ENCODE measurements at regions not wholly inside any gene's neighbourhood (a gene's known extent, or its start where the extent isn't known, plus 50 kb on each side); places are given as distances from the start of the nearest gene placed in this dataset.

GRCh38 chr13:99911965-99912566 is 59.5 kb downstream of the ZIC5 start:
- no peak overlapping the region for H3K4me3 ChIP-seq (ENCODE audit: low read depth in 1 of 2, low read length in 2 of 2)
- no peak overlapping the region for H3K27ac ChIP-seq (ENCODE audit: low read length)
- H3K4me1 ChIP-seq (ENCODE audit: insufficient read depth, low read length) = no peaks in the 10 kb centered on the region
- H4K20me1 ChIP-seq (ENCODE audit: insufficient read depth, low read length) = no peaks in the 10 kb centered on the region
- H3K4me2 ChIP-seq (ENCODE audit: insufficient read depth, low read length) = no peak overlapping the region
- ATAC-seq (ENCODE audit: insufficient read depth, low read depth) (no peak), DNase-seq (no peak)
- no peaks in the 10 kb centered on the region for H3K79me2 ChIP-seq (ENCODE audit: insufficient read depth, low read length)
- no peak overlapping the region for H2AFZ ChIP-seq (ENCODE audit: low read depth, low read length)
- no peaks in the 10 kb centered on the region for H3K9me3 ChIP-seq (ENCODE audit: insufficient read depth, low read length, severe bottlenecking)
- no peak for TF ChIP-seq CTCF (IDR thresholded peaks at IDR 0.05; ENCODE audit: borderline replicate concordance, extremely low read depth, low read length, poor library complexity, severe bottlenecking)
- no peak for TF ChIP-seq EZH2 (IDR thresholded peaks at IDR 0.05; ENCODE audit: borderline replicate concordance, low read depth, low read length, severe bottlenecking)
- no peaks in the 10 kb centered on the region for H3K36me3 ChIP-seq (ENCODE audit: insufficient read depth, low read length)
- no peak overlapping the region for H3K9ac ChIP-seq (ENCODE audit: low read depth, low read length)
- no peaks in the 10 kb centered on the region for H3K27me3 ChIP-seq (ENCODE audit: insufficient read depth, low read length, poor library complexity)

DNA sequence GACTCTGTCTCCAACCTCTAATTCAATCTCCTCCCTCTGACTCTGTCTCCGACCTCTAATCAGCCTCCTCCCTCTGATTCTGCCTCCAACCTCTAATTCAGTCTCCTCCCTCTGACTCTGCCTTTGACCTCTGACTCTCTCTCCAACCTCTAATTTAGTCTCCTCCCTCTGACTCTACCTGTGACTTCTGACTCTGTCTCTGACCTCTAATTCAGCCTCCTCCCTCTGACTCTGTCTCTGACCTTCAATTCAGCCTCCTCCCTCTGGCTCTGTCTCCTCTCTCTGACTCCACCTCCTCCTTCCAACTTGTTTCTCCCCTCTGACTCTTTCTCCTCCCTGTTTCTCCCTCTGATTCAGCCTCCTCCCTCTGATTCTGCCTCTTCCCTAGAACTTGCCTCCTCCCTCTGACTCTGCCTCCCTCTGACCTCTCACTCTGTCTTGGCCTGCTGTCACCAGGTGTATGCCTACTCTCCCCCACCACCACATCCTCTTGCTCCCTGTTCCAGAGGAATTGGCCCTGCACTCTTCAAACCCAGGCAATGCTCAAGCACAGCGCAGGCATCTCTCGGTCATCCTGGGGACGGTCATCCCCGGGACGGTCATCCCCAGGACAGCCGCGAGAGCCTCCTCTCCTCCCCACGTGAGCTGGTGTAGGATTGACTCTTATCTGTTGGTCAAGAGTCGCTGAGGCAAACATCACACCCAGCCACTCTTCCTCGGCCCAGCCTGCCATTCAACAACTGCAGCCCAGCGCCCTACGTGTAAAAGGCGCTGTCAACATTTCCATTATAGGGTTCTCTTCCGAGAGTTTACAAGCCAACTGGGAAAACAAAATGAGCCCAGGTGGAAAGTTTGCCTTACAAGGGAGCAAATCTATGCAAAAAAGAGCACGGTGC is 60.2 kb downstream of the ZIC5 start:
- DNase-seq = no peak
- no peak for ATAC-seq (ENCODE audit: insufficient read depth, low read depth)
- Histone ChIP-seq H3K36me3 (ENCODE audit: insufficient read depth, low read length) (no peaks in the 10 kb centered on the region), H3K27ac (ENCODE audit: low read length) (no peak overlapping the region), H2AFZ (ENCODE audit: low read depth, low read length) (no peak overlapping the region), H3K9ac (ENCODE audit: low read depth, low read length) (no peak overlapping the region), H3K9me3 (ENCODE audit: insufficient read depth, low read length, severe bottlenecking) (no peaks in the 10 kb centered on the region), H4K20me1 (ENCODE audit: insufficient read depth, low read length) (no peaks in the 10 kb centered on the region), H3K4me3 (ENCODE audit: low read depth in 1 of 2, low read length in 2 of 2) (no peak overlapping the region), H3K4me2 (ENCODE audit: insufficient read depth, low read length) (no peak overlapping the region), H3K79me2 (ENCODE audit: insufficient read depth, low read length) (no peaks in the 10 kb centered on the region), H3K27me3 (ENCODE audit: insufficient read depth, low read length, poor library complexity) (no peaks in the 10 kb centered on the region), H3K4me1 (ENCODE audit: insufficient read depth, low read length) (no peaks in the 10 kb centered on the region)
- TF ChIP-seq CTCF (IDR thresholded peaks at IDR 0.05; ENCODE audit: borderline replicate concordance, extremely low read depth, low read length, poor library complexity, severe bottlenecking) (no peak), EZH2 (IDR thresholded peaks at IDR 0.05; ENCODE audit: borderline replicate concordance, low read depth, low read length, severe bottlenecking) (no peak)

DNA sequence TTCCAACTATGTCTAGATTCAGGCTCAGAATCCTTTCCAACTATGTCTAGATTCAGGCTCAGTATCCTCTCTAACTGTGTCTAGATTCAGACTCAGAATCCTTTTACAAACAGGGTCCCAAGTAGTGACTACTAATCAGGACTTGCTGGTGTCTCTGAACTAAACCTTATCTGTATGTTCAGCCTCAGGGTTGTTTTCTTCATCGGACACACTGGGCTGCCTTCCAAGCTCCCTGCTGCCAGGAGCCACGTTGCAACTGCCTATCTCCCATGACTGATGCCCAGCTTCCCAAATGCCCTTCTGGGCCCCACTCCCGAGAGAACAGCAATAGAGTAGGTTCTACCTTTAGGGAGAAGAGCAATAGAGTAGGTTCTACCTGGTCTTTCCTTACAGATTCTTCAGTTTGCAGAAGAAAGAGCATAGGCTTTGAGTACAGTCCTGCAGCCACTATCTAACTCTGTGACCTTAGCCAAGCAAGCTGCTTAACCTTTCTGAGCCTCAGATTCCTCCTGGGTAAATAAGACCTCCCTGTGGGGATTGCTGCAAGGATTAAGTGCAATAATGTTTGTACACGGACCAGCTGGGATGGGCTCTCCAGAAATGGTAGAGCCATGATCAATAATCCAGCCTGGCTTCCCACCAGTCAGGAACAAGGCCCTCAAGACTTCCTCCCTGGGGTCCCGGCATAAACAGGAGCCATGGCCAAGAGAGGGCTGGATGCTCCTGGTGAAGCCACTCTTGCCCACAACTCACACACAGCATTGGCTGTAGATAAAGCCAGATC is 61.5 kb downstream of the ZIC5 start:
- Histone ChIP-seq H3K27ac (ENCODE audit: low read length) (no peak overlapping the region), H3K4me1 (ENCODE audit: insufficient read depth, low read length) (no peaks in the 10 kb centered on the region), H3K9me3 (ENCODE audit: insufficient read depth, low read length, severe bottlenecking) (no peaks in the 10 kb centered on the region), H3K36me3 (ENCODE audit: insufficient read depth, low read length) (no peaks in the 10 kb centered on the region), H3K27me3 (ENCODE audit: insufficient read depth, low read length, poor library complexity) (no peaks in the 10 kb centered on the region), H3K79me2 (ENCODE audit: insufficient read depth, low read length) (no peaks in the 10 kb centered on the region), H3K4me3 (ENCODE audit: low read depth in 1 of 2, low read length in 2 of 2) (no peak overlapping the region), H2AFZ (ENCODE audit: low read depth, low read length) (no peak overlapping the region), H3K9ac (ENCODE audit: low read depth, low read length) (no peak overlapping the region), H3K4me2 (ENCODE audit: insufficient read depth, low read length) (no peak overlapping the region), H4K20me1 (ENCODE audit: insufficient read depth, low read length) (no peaks in the 10 kb centered on the region)
- TF ChIP-seq CTCF (IDR thresholded peaks at IDR 0.05; ENCODE audit: borderline replicate concordance, extremely low read depth, low read length, poor library complexity, severe bottlenecking) (no peak), EZH2 (IDR thresholded peaks at IDR 0.05; ENCODE audit: borderline replicate concordance, low read depth, low read length, severe bottlenecking) (no peak)
- DNase-seq (no peak), ATAC-seq (ENCODE audit: insufficient read depth, low read depth) (no peak)
